CD4-positive, alpha-beta T cell treated with Interleukin-15 for 1 hour (primary cell): ENCODE measurements at regions not wholly inside any gene's neighbourhood (a gene's known extent, or its start where the extent isn't known, plus 50 kb on each side); places are given as distances from the start of the nearest gene placed in this dataset.
A peak's percentile ranks its signal among the peaks of the same experiment; 100 is the strongest.
"Not testable (repeated sequence)": the region's sequence is repeated elsewhere in the genome, so short reads cannot be mapped to it uniquely, and the experiment has no call there.

Experiments
- DNase-seq: peaks from one replicate; pipeline ENCODE4 v3.0.0-alpha.2; 2020

DNA sequence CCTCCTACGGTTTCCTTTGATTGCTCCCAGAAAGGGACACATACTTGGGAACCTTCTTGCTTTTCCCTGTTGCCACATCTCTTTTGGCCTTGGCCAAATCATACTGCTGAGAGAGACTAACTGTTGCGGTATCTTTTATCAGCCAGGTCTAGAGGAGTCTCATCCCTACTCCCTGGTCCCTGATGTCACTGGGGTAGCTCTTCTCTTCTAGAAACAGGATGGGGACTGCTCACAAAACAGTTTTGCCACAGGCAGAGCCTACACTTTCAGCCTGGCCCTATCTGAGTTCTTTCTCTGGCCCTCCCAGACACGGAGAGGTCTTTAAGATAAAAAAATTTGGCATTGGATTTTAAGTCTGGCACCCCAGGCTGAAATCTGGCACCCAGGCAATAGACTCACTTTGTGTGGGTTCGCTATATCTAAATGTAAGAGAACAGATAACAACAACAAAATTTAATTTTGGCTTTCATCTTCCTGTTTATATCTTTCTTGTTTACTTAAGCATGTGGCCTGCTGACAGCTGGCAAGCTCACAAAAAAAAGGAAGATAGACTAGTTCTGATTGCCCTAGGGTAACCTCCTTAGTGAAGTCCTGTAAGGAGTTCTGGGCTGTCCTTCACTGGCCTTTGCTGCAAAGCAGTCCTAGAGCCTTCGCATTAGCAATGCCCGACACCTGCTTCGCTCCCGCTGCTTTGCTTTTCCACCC lies 228.3 kb upstream of the NPVF start:
- DNase-seq = no peak

DNA sequence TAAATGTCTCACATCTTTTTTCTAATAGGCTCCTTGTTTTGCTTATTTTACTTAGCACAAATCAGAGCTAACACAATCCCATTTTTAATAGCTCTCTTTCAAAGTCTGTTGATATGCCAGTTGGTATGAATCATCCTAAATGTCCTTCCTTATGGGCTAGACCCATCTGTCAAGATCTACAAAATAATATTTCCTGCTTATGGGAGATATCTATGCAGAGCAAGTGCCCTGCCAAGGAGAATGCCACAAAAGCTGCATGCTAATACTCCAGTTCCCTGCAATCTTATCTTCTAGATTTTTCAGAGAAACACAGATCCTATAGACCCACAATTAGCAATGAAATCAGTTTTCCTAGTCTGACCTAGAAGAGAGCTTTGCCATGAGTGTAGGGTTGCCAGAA lies 230.8 kb upstream of the NPVF start:
- DNase-seq = no peak

DNA sequence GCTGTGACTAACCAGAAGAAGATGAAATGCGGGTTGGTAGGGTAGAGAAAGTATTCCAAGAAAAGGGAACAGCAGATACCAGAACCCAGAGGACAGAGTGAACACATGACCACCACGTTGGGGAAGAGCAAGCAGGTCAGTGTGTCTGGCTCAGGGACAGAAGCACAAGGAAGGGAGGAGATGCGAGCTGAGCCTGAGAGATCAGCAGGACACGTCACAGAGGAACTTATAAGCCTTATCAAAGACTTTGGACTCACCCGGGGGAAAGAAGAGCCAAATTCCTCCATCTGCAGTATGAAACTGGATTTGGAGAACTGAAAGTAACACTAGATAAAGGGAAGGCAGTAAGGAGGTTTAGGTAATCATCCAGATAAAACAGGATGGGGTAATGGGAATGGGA lies 232.1 kb upstream of the NPVF start:
- no peak for DNase-seq

DNA sequence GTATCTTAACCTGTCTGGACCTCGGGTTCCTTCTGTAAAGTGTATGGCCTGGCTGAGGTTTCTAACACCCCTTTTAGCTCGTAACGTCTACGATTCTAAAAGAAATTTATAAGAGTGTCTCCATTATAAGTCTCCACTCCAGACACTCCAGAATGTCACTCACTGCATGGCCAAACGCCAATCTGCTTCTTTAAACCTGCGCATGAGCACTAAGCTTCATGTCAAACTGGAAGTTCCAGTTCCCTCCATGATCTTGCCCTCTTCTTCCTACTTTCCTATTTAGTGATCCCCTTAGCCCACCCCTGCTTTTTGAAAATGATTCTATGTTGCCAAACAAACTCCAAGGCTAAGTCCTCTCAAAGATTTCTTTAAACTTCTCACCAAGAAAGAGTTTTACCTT lies 241.4 kb upstream of the NPVF start:
- no peak for DNase-seq

DNA sequence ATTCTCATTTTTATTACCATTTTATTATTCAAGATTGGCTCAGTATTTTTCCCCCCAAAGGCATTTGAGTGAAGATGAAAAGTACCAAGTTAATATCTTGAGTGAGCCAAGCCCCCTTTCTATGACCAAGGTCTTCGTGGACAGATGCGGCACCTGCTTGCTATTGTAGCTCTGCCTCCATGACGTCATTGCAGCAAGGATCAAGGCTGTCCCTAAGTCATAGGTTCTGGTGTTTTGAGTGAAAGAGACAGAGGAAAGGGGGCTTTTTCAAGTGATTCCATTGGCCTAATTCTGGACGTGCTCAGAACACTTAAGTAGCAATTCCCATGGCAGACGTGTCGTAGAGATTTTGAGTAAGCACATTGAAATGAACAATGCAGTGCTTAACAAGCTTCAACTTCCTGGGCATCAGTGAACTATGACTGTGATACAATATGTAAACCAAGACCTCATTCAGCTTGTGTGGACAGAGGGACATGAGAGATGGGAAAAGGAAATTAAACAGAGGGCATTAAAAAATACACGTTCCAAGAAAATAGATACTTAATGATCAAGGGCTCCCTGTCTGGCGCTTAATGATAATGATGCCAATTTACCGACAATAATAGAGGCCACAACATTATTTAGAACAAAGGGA lies 248.7 kb upstream of the NPVF start:
- no peak for DNase-seq

DNA sequence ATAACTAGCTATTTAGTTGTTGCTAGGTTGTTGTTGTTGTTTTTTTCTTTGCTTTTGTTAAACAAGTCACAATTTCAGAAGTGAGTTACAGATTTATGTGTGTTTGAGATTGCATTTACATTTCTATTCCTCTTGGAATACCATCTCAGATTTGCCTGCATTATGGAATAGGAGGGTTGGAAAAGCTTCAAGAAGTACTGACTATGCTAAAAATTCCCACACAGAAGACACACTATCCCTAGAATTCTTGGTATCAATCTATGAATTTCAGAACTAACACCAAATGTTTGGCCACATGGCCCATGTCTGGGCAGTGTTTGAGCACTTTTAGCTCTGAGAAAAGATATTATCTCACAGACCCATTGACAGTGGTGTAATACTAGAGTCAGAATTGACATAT lies 249.9 kb upstream of the NPVF start:
- not testable (repeated sequence) for DNase-seq

DNA sequence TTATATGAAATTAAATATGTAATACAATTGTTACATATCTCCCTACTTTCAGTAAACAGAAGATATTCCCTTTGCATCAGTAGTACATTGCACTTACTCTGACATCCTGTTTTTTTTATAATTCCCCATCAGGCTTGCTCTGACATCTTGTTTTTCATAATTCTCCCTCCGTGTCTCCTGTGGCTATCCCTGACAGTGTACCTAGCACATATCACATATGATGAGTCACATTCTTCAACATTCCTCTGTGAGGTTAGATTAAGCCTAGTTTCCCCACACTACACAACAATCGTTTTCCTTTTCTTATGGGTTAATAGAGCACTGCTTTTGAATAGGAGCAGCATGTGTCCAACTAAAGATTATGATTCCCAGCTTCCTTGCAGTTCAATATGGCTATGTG lies 250.6 kb upstream of the NPVF start:
- no peak for DNase-seq

DNA sequence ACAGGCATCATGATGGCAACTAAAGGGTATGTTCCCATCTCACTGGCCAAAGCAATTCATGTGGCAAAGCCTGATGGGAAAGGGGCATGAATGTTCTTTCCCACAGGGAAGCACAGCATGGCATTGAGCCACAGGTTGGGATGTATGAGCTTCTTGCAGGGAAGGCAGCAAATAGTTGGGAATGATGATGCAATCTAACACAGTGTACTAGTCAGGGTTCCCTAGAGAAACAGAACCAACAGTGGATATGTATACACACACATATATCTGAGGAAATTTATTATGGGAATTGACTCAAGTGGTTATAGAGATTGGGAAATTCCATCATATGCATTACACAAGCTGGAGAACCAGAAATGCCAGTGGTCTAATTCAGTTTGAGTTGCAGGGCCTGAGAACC lies 253.6 kb upstream of the NPVF start:
- no peak for DNase-seq

DNA sequence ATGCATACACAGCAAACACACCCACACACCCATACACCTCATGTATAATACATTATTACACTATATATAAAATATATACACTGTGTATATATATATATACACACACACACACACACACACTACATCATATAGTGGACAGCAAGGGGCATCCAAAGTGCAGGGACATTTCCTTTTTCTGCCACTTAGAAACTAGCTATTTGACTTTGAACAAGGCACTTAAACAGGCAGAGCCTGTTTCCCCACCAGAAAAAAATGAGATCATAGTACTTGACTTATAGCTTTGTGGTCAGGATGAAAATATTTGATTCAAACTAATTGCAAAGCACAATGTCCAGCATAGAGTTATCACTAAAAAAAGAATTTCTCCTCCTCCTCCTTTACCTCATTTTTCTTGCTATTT lies 254.3 kb upstream of the NPVF start:
- DNase-seq = no peak

DNA sequence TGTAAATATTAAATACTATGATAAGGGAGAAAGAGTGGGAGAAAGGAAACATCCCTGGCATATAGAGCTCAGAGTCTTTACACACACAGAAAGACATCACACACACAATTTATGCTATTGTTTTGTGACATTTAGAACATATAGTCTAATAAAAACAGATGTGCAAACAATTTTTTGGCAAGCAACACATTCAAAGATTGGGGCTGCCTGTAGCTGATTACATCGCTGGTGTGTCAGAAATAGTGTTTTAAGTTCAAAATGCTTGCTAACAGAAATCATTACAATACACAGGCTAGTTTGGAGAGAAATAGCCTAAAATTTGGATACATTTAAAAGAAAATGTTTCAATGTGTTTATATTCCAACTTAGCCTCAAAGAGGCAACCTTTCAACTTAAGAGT lies 256.7 kb upstream of the NPVF start:
- DNase-seq = no peak

DNA sequence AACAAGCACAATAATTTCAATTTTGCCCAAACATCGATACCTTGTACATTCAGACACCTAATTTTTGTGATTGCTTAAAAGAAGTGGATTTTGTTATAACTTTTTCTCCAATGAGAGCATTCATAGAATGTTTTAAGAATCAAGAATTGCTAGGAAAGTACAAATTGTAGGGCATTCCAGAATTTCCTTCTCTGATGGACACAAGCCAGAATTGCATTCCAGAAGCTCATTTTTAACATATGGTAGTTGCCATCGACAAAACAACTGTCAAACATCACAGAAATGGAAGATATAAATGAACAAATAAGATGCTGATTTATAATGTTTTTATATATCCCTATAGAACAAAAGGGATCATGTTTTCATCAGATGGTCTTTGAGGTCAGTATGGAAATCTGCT lies 258.4 kb upstream of the NPVF start:
- DNase-seq = no peak

DNA sequence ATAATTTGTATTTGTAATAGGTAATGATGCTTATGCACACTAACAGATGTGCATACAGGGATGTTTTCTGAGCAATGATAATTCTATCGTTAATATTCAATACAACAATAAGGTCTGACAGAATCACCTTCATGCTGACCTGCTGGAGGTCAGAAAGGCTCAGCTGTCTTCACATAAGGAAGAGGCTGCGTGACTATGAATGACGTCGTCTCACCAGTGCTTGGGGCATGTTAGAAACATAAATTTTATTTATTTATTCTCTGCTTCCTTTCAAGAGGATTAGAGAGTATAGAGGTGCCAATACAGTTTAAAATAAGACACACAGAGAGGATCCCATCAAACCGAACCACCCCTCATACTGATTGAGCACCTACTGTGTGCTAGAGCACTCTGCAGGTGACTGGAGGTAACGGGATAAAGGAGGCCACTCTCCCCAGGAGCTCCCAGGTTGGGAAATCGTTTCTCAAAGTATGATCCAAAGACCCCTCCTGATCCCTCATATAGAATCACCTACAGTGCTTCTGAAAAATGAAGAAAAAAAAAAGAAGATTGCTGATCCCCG lies 265.6 kb upstream of the NPVF start:
- no peak for DNase-seq

DNA sequence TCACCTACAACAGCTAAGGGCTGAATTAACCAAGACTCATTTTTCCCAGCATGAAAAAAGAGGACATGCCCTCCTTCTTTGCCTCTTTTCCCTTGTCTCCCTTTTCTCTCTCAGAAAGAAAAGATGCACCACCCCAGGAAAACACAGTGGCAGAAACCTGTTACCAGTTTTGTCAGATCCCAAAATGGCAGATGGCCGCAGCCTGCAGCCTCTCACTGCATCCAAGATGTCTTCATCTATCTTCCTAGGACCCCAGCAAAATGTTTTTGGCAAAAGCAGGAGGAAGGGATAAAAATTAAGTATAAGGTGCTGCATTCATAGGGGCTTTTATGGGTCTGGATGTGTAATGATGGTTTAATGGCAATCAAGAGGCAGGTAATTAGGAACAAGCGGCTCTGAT lies 266.6 kb upstream of the NPVF start:
- no peak for DNase-seq

DNA sequence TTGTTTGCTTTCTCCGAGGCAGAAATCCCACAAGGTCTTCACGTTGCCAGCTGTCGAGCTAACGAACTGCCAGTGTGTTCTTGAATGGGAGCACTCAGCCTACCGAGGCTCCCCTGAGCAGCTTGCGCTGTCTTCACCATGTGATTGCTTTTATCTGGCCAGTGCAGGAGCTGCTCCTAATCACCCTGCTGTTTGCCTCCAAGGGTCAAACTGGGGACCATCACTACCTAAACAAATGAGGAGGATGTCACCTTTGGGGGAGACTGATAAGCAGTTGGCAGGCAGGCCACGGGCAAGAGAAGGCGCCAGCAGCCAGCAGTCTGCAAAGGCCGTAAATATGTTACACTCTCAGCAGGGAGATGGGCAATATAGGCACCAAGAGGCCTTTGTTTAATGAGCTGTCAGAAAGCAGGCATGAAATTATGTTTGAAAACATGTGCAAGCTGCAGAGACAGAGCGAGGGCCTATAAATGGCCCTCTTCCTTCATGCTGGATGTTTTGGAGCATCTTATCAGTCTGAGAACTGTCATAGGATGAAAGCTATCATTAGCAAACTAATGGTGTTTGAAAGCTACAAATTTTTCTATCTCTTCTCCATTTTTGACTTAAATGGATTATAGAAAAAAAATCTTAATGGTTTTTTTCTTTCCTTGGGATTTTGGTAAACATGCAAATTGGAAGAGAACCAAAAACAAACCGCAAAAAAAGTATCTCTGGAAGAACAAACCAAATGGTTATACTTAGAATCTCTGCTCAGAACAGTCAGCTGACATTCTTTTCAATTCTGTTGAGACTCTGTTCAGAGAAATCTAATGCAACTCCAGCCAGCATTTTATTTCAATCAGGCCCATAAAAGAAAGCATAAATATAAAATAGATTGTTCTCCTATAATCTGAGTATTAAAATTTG lies 267.3 kb upstream of the NPVF start:
- no peak for DNase-seq

DNA sequence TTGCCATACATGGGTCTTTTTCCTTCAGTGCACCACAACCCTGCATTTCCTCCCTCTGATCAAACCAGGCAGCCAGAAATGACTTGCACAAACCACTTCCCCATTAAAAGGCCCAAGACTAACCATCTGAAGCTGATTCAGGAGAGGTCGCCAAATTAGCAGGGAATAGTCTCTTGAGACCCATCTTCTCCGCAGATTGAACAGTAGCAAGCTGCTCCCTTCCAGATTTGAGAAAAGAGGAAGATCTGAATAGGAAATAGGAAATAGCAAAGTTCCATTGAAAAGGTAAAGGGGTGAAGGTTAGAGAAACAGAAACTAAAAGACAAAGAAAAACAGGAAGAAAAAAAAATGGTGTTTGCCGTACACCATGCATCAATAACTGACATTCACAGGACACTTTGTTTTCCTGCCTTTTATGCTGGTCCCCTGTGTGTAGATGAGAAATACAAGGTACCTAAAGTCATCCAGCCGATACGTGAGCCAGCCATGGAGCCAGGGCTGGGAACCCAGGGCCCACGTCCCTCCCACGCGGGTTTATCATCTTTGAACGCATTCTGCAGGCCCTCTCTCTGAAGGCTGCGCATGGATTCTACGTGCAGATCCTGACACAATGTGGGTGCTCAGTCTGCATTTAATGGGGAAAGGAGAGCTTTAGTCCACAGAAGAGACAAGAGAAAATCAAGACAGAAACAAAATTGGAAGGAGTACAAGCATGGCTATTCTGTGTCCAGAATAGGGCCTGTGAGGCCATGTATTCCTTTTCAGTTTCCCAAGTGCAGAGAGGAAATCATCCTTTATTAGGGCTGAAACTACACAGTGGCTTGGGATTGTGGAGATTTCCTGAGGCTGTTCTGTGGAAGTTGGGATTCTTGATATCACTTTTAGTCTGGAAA lies 268.4 kb upstream of the NPVF start:
- peak; percentile 24 for DNase-seq

DNA sequence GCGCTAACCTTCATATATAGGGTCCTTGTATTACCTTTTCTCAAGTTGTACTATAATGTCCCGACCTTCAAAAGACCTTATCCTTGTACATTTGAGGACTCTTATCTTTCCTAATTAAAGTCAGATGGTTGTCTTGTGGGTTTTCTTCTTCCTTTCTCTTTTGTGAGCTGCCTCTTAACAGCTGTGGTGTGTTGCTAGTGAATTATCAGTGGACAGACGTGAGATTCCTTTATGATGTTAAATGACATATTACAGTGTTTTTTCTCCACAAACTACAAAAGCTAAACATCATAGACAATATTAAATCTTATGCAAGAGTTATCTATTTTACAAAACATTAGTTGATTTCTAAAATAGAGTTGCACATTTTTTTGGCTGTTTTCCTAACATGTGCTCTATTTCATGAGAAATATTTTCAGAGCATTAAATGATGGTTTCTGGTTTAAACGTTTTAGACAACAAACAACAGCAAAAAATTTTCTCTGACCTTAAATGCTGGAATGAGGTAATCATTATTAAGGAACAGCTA lies 272.2 kb upstream of the NPVF start:
- no peak for DNase-seq

DNA sequence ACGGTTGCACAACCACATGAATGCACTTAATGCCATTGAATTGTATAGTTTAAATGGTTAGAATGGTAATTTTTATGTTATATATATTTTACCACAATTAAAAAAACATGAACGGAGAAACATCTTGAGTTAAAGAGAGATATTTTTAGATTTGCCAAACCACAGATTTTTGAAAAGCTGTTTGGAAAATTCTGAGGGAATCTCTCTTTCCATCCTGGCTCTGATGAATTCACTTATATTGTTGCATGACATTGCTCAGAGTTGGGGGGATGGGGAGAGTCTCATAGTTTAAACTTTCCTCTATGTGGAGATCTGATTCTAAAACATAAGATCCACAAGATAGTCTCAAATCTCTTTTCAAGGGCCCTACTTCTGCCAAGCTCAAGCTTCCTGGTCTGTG lies 275.0 kb upstream of the NPVF start:
- no peak for DNase-seq

DNA sequence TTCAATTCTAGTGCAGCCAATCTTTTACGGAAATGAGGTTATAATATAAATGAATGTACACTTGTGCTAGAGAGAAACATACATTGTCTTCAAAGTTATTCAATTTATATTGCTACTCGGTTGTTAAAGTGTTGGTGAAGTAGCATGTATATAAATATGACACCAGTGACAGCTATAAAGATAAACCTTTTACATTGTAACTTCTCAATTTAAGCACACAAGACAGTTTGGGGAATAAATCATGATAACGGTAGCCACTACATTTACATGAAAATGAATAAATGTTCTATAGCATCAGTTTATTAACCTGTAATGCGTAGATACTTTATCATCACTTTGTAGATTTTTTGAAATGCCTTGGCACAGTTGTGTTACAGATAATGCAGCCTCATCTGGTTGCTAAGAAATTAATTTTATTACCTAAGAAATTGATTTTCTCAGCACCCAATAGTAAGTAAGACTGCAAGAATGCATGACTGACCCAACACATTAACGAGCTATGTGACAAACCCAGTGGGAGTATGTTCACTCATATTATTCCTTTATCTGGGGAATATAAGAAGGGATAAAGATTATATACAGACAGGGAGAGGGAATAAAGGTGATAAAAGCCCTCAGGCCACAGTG lies 283.9 kb upstream of the NPVF start:
- DNase-seq = no peak

DNA sequence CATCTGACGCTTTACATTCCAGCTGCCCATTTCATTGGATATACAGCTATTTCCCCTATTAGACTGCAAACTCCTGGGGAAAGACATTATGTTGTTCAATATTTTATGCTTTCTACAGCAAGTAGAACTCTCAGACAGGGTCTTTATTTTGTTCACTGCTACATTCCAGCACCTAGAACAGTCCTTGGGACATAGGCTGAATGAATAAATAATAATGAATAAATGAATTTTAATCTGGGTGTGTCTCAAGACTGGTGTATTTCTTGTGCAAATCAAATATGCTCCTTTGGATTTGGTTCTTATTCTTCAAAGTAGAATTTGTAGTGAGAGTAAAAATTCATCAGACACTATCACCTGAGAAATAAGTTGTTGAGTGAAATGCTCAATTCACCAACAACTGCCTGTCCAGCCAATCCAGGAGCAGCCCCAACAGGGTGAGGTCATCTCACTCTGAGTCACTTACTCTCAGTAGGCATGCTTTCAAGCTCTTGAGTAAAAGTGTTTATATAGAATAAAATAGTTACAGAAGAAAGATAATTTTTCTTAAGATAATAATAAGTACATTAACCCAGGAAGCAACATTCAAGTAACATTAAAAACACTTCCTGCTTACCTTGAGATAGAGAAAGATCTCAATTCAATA lies 287.5 kb upstream of the NPVF start:
- DNase-seq = no peak

DNA sequence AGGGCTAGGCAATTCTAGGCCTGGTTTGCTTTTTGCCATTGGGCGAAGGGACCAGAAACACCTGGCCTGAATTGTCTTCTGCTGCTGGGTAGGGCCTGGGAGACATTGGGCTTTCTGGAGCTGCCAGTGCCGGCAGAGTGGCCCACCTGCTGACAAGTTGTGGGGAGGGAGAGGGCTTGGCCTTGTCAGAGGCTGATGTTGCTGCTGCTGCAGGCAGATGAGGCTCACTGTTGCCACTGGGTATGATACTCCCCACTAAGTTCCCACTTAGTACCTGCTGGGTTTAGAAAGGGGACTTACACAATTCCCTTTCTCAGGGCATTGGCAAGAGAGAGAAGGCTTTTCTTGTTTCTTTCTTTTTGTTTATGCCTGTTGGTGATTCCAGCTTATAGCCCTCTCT lies 289.6 kb upstream of the NPVF start:
- no peak for DNase-seq

DNA sequence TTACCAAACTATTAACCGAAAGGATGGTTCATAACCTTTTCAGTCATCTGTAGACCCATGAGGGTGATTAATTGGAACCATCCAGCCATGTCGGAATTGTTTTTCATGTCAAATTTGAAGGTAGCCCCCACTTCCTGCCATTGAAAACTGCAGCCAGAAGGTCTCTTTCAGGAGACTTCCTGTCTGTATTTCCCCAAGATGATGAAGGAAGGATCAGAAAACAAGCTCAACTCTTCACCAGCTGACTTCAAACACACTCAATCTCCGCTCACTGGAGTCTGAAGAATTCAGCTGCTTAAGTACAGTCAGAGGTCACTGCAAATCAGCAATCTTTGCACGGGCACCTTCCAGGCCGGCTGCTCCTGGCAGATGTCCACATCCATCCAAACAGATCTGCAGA lies 291.7 kb upstream of the NPVF start:
- DNase-seq = no peak
